Endothelial cell of umbilical vein (primary cell): ENCODE measurements at regions not wholly inside any gene's neighbourhood (a gene's known extent, or its start where the extent isn't known, plus 50 kb on each side); places are given as distances from the start of the nearest gene placed in this dataset.

Experiments used
- CTCF ChIP-seq, 2 donors: IDR thresholded peaks; 1 replicate in 1 of 2; 2 replicates in 1 of 2; pipeline ENCODE4 v1.5.1; 2011; ENCODE audit warnings: low read length in 2 of 2, mild to moderate bottlenecking in 2 of 2, moderate library complexity in 2 of 2, control low read depth in 1 of 2, inconsistent platforms in 1 of 2, low read depth in 1 of 2; ENCODE audit not compliant: insufficient read depth in 1 of 2; ENCODE audit errors: extremely low read depth in 1 of 2
- EZH2 ChIP-seq: IDR thresholded peaks from 2 replicates; pipeline ENCODE4 v1.6.1; 2012; ENCODE audit warnings: borderline replicate concordance, low read depth, mild to moderate bottlenecking, moderate library complexity, low read length, inconsistent platforms; ENCODE audit not compliant: severe bottlenecking

GRCh38 chr2:204363513-204363912, 181.8 kb upstream of the PARD3B start:
- TF ChIP-seq EZH2 = no peak
- TF ChIP-seq CTCF (IDR thresholded peaks at IDR 0.05; ENCODE audit: extremely low read depth in 1 of 2, insufficient read depth in 1 of 2, low read depth in 1 of 2, low read length in 2 of 2) = no peak
